OCI-LY3 (cell line): ENCODE measurements at regions not wholly inside any gene's neighbourhood (a gene's known extent, or its start where the extent isn't known, plus 50 kb on each side); places are given as distances from the start of the nearest gene placed in this dataset.

Experiments used
- H2AFZ ChIP-seq: fragments of 200-600, 300-600 bp; shearing (Covaris generic); 2 replicates; pipeline ENCODE4 v1.6.0; 2014; ENCODE audit warnings: antibody characterized with exemption, low read depth, low read length
- H3K27ac ChIP-seq: fragments of 200-600, 300-600 bp; sonication (generic); 2 replicates; pipeline ENCODE4 v1.5.1; 2014; ENCODE audit warnings: mild to moderate bottlenecking, low read length, moderate library complexity, mixed read lengths
- H3K27me3 ChIP-seq: fragments of 200-600, 300-600 bp; sonication (generic); 2 replicates; pipeline ENCODE4 v1.6.1; 2014; ENCODE audit warnings: low read depth, low read length, mixed read lengths
- H3K36me3 ChIP-seq: fragments of 200-600, 300-600 bp; sonication (generic); replicated peaks from 2 replicates; pipeline ENCODE3; 2014; ENCODE audit warnings: low read depth, low read length, mixed read lengths
- H3K4me1 ChIP-seq: fragments of 300-600, 200-600 bp; sonication (generic); 2 replicates; pipeline ENCODE4 v1.6.1; 2014; ENCODE audit warnings: low read length, mixed read lengths
- H3K4me2 ChIP-seq: fragments of 200-600, 300-600 bp; sonication (generic); 2 replicates; pipeline ENCODE4 v1.6.1; 2014; ENCODE audit warnings: low read length, mixed read lengths
- H3K4me3 ChIP-seq: fragments of 300-600, 200-600 bp; sonication (generic); 2 replicates; pipeline ENCODE4 v1.5.1; 2014; ENCODE audit warnings: antibody characterized with exemption, mild to moderate bottlenecking, low read length, moderate library complexity
- H3K79me2 ChIP-seq: fragments of 300-600, 200-600 bp; shearing (Covaris generic); 2 replicates; pipeline ENCODE4 v1.6.1; 2014; ENCODE audit warnings: mild to moderate bottlenecking, low read length, mixed read lengths
- H3K9ac ChIP-seq: fragments of 300-600, 200-600 bp; shearing (Covaris generic); 2 replicates; pipeline ENCODE4 v1.6.0; 2014; ENCODE audit warnings: mild to moderate bottlenecking, low read length, moderate library complexity
- H3K9me3 ChIP-seq: fragments of 200-600, 300-600 bp; shearing (Covaris generic); 2 replicates; pipeline ENCODE4 v1.6.1; 2014; ENCODE audit warnings: low read length, mixed read lengths; ENCODE audit not compliant: insufficient read depth
- H4K20me1 ChIP-seq: fragments of 200-600, 300-600 bp; sonication (generic); 2 replicates; pipeline ENCODE4 v1.6.1; 2016; ENCODE audit warnings: low read length, mixed read lengths; ENCODE audit not compliant: insufficient read depth
- EZH2phosphoT487 ChIP-seq: fragments of 200-600 bp; shearing (Covaris generic); IDR thresholded peaks from 2 replicates; pipeline ENCODE4 v1.6.1; 2018; ENCODE audit warnings: antibody characterized with exemption, mixed run types, low read depth
- TF ChIP-seq, protein P1 (sequence below): fragments of 200-600, 300-600 bp; sonication (generic); IDR thresholded peaks from 2 replicates; pipeline ENCODE4 v1.5.1; 2014; ENCODE audit warnings: antibody characterized with exemption, low read length, low read depth

DNA sequence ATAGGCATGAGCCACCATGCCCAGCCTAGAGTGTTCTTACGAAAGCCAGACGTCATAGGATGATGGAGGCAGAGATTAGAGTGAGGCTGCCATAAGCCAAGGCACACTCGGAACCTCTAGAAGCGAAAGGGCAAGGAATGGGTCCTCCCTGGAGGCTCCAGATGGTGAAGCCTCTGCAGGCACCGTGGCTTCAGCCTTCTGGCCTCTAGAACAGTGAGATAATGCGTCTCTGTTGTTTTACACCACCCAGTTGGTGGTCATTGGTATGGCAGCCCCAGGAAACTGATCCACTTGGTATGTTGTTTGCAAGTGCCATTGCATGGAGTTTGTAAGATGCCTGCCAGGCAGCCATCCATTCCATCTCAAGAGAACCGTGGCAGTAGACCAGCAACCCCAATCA is 791.0 kb downstream of the TBC1D22A start:
- Histone ChIP-seq H3K79me2 (no peaks in the 10 kb centered on the region), H3K27me3 (no peaks in the 10 kb centered on the region; the same call in 1 of the 2 replicates), H3K4me3 (no peak overlapping the region), H4K20me1 (no peaks in the 10 kb centered on the region), H3K27ac (no peak overlapping the region), H3K9ac (no peak overlapping the region), H3K36me3 (no peaks in the 10 kb centered on the region), H3K4me1 (no peaks in the 10 kb centered on the region), H2AFZ (no peak overlapping the region), H3K9me3 (no peaks in the 10 kb centered on the region), H3K4me2 (no peak overlapping the region)
- TF ChIP-seq EZH2phosphoT487, result no peak
- TF ChIP-seq, protein P1, sequence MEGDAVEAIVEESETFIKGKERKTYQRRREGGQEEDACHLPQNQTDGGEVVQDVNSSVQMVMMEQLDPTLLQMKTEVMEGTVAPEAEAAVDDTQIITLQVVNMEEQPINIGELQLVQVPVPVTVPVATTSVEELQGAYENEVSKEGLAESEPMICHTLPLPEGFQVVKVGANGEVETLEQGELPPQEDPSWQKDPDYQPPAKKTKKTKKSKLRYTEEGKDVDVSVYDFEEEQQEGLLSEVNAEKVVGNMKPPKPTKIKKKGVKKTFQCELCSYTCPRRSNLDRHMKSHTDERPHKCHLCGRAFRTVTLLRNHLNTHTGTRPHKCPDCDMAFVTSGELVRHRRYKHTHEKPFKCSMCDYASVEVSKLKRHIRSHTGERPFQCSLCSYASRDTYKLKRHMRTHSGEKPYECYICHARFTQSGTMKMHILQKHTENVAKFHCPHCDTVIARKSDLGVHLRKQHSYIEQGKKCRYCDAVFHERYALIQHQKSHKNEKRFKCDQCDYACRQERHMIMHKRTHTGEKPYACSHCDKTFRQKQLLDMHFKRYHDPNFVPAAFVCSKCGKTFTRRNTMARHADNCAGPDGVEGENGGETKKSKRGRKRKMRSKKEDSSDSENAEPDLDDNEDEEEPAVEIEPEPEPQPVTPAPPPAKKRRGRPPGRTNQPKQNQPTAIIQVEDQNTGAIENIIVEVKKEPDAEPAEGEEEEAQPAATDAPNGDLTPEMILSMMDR, result no peak

DNA sequence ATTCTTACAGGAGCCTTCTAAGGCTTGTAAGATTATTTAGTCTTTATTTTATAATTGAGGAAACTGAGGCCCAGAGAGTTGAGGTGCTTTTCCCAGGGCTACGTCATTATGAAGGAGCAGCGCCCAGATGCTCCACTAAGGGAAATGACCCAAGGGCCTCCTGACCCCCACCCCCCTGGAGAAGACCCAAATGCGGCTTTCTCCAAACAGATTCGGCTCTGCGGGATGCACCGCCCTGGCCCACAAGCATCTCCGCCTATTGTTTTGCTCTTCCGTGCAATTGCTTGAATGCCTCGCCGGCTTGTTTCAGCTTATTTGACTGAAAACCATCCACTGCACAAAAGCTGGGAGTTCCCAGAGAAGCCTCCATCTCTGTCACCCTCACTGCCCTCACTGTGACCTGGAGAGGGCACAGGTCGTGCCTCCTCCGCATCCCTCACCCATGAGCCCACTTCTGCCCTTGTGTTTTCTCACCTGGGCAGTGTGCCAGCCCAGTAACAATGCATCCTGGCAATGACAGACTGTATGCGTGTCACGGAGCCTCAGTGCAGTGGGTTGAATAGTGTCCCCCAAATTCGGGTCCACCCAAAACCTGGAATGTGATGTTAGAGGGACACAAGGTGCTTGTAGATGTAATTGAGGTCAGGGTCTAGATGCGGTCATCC is 790.2 kb downstream of the TBC1D22A start:
- Histone ChIP-seq H3K9me3 (no peaks in the 10 kb centered on the region), H3K9ac (no peak overlapping the region), H3K27ac (no peak overlapping the region), H3K4me3 (no peak overlapping the region), H3K4me2 (no peak overlapping the region), H3K4me1 (no peaks in the 10 kb centered on the region), H3K79me2 (no peaks in the 10 kb centered on the region), H2AFZ (no peak overlapping the region), H4K20me1 (no peaks in the 10 kb centered on the region), H3K27me3 (no peaks in the 10 kb centered on the region), H3K36me3 (no peaks in the 10 kb centered on the region)
- TF ChIP-seq EZH2phosphoT487, result no peak
- TF ChIP-seq, protein P1, result no peak

- no peak overlapping the region for H3K4me2 ChIP-seq
- H3K9me3 ChIP-seq, result no peaks in the 10 kb centered on the region
- no peaks in the 10 kb centered on the region for H4K20me1 ChIP-seq
- no peaks in the 10 kb centered on the region for H3K4me1 ChIP-seq
- no peak for TF ChIP-seq EZH2phosphoT487
- TF ChIP-seq, protein P1, result no peak
- H3K27ac ChIP-seq, result no peak overlapping the region
- H3K36me3 ChIP-seq, result no peaks in the 10 kb centered on the region
- H2AFZ ChIP-seq, result no peak overlapping the region
- no peaks in the 10 kb centered on the region for H3K27me3 ChIP-seq
- no peak overlapping the region for H3K9ac ChIP-seq
- H3K4me3 ChIP-seq, result no peak overlapping the region
- no peaks in the 10 kb centered on the region for H3K79me2 ChIP-seq
Measured at GRCh38 chr22:47552024-47552423, 789.6 kb downstream of the TBC1D22A start.

DNA sequence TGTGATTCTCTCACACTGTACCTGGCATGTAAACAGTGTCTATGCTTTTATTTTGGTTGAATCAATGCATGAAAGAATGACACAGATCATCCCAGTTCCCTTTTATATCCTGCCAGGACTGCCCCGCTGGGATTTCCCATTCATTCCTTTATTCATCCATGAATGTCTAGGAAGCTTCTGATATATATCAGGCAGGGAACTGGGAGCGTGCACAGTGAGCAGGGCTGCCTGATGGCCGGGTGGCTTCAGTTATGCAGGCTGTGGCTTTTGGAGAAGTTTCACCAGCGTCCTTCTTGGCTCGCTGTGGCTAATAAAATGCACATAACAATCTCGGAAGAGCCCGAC is 789.0 kb downstream of the TBC1D22A start:
- H4K20me1 ChIP-seq, result no peaks in the 10 kb centered on the region
- H3K9me3 ChIP-seq, result no peaks in the 10 kb centered on the region
- H3K36me3 ChIP-seq, result no peaks in the 10 kb centered on the region
- no peak overlapping the region for H3K4me3 ChIP-seq
- H3K79me2 ChIP-seq, result no peaks in the 10 kb centered on the region
- H3K27me3 ChIP-seq, result no peaks in the 10 kb centered on the region
- H2AFZ ChIP-seq, result no peak overlapping the region
- no peak overlapping the region for H3K9ac ChIP-seq
- TF ChIP-seq EZH2phosphoT487, result no peak
- TF ChIP-seq, protein P1, result no peak
- H3K27ac ChIP-seq, result no peak overlapping the region
- no peak overlapping the region for H3K4me2 ChIP-seq
- no peaks in the 10 kb centered on the region for H3K4me1 ChIP-seq
